Vagina (tissue), 2 donors: ENCODE measurements at regions not wholly inside any gene's neighbourhood (a gene's known extent, or its start where the extent isn't known, plus 50 kb on each side); places are given as distances from the start of the nearest gene placed in this dataset.

ENCODE experiments used
- POLR2A ChIP-seq, 2 donors: fragments of 450-650 bp; IDR thresholded peaks; one replicate each; pipeline ENCODE4 v1.6.1; 2017; ENCODE audit warnings: antibody characterized with exemption in 2 of 2, mild to moderate bottlenecking in 2 of 2, moderate library complexity in 2 of 2
- POLR2AphosphoS5 ChIP-seq, 2 donors: sonication (generic); formaldehyde crosslinking; IDR thresholded peaks; one replicate each; pipeline ENCODE4 v1.9.0; 2017; ENCODE audit warnings: antibody characterized with exemption in 2 of 2, mild to moderate bottlenecking in 2 of 2, low read depth in 1 of 2; ENCODE audit not compliant: insufficient read depth in 1 of 2
- TF ChIP-seq, protein P1 (sequence below), 3 experiments: fragments of 450-650 bp in 2 of 3; fragments of 200-600 bp in 1 of 3; sonication (generic) in 1 of 3; IDR thresholded peaks; one replicate each; pipeline ENCODE4 v1.5.1; 2017 to 2019; ENCODE audit warnings: antibody characterized with exemption in 3 of 3, mild to moderate bottlenecking in 2 of 3, moderate library complexity in 2 of 3

DNA sequence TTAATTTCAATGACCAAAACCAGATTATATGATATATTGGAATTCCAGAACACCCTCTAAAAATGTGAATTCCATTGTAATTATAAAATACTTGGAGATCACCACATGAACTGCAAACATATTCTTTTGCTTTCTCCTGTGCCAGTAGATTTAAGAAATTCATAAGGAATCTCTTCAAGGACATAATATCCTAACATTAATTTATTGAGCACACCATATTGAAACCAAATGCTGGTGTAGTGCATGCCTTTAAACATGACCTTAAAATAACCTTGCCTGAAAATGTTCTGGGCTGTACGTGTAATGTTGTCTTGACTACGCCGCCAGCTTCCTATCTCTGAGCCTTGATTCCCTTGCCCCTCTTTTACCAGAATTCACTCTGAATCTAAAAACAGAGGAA, 205.0 kb upstream of the ACTBL2 start:
- TF ChIP-seq, protein P1, sequence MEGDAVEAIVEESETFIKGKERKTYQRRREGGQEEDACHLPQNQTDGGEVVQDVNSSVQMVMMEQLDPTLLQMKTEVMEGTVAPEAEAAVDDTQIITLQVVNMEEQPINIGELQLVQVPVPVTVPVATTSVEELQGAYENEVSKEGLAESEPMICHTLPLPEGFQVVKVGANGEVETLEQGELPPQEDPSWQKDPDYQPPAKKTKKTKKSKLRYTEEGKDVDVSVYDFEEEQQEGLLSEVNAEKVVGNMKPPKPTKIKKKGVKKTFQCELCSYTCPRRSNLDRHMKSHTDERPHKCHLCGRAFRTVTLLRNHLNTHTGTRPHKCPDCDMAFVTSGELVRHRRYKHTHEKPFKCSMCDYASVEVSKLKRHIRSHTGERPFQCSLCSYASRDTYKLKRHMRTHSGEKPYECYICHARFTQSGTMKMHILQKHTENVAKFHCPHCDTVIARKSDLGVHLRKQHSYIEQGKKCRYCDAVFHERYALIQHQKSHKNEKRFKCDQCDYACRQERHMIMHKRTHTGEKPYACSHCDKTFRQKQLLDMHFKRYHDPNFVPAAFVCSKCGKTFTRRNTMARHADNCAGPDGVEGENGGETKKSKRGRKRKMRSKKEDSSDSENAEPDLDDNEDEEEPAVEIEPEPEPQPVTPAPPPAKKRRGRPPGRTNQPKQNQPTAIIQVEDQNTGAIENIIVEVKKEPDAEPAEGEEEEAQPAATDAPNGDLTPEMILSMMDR (IDR thresholded peaks at IDR 0.05), result no peak
- TF ChIP-seq POLR2AphosphoS5 (IDR thresholded peaks at IDR 0.05; ENCODE audit: insufficient read depth in 1 of 2, low read depth in 1 of 2), result no peak
- no peak for TF ChIP-seq POLR2A (IDR thresholded peaks at IDR 0.05)
